ENCODE measurements at regions not wholly inside any gene's neighbourhood (a gene's known extent, or its start where the extent isn't known, plus 50 kb on each side); places are given as distances from the start of the nearest gene placed in this dataset.

DNA sequence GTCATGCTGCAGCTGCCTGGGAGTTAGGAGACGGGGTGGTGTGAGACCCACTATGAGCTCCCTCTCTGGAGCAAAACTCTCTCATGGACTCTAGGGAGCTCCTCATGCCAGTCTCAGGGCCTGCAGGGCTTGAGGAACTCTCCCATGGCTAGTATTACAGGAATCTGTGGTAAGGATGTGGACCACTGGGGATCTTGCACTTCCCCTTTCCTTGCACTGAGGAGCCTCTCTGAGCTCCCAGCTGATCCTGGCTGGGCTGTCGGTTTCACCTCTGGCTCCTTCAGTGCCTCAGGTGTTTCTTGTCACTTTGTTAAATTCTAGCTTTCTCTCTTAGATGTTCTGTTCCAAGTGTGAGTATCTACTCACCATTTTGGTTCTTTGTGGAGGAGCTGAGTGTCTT lies 71.6 kb upstream of the IMMP2L start:
- DNase-seq (ENCODE audit: insufficient read length, low spot score) (no peak), FAIRE-seq (no peak)
- TF ChIP-seq SPI1 (IDR thresholded peaks at IDR 0.05; ENCODE audit: low read depth, low read length) = no peak
- no peak for TF ChIP-seq POLR2A (IDR thresholded peaks at IDR 0.05; ENCODE audit: low read depth, low read length)
- TF ChIP-seq TAF1 (IDR thresholded peaks at IDR 0.05; ENCODE audit: low read depth, low read length) = no peak
- no peak for TF ChIP-seq POLR2AphosphoS5 (IDR thresholded peaks at IDR 0.05; ENCODE audit: low read depth, low read length)
- no peak for TF ChIP-seq POU2F2 (IDR thresholded peaks at IDR 0.05; ENCODE audit: low read depth, low read length)
- TF ChIP-seq PAX5 (IDR thresholded peaks at IDR 0.05; ENCODE audit: insufficient read depth, low read length, severe bottlenecking) = no peak

GRCh38 chr7:111630862-111631261 lies 68.6 kb upstream of the IMMP2L start:
- DNase-seq (ENCODE audit: insufficient read length, low spot score) = no peak
- no peak for TF ChIP-seq TAF1 (IDR thresholded peaks at IDR 0.05; ENCODE audit: low read depth, low read length)
- TF ChIP-seq SPI1 (IDR thresholded peaks at IDR 0.05; ENCODE audit: low read depth, low read length) = no peak
- no peak for TF ChIP-seq POU2F2 (IDR thresholded peaks at IDR 0.05; ENCODE audit: low read depth, low read length)
- TF ChIP-seq POLR2A (IDR thresholded peaks at IDR 0.05; ENCODE audit: low read depth, low read length) = no peak
- TF ChIP-seq POLR2AphosphoS5 (IDR thresholded peaks at IDR 0.05; ENCODE audit: low read depth, low read length) = no peak
- TF ChIP-seq PAX5 (IDR thresholded peaks at IDR 0.05; ENCODE audit: insufficient read depth, low read length, severe bottlenecking) = no peak
- no peak for FAIRE-seq

- TF ChIP-seq TAF1 (IDR thresholded peaks at IDR 0.05; ENCODE audit: low read depth, low read length) (no peak), POLR2A (IDR thresholded peaks at IDR 0.05; ENCODE audit: low read depth, low read length) (no peak), PAX5 (IDR thresholded peaks at IDR 0.05; ENCODE audit: insufficient read depth, low read length, severe bottlenecking) (no peak), SPI1 (IDR thresholded peaks at IDR 0.05; ENCODE audit: low read depth, low read length) (no peak), POLR2AphosphoS5 (IDR thresholded peaks at IDR 0.05; ENCODE audit: low read depth, low read length) (no peak), POU2F2 (IDR thresholded peaks at IDR 0.05; ENCODE audit: low read depth, low read length) (no peak)
- FAIRE-seq (no peak), DNase-seq (ENCODE audit: insufficient read length, low spot score) (no peak)
Measured at GRCh38 chr7:111622084-111622483, 59.8 kb upstream of the IMMP2L start.
